Thyroid gland (tissue), 4 donors: ENCODE measurements at regions not wholly inside any gene's neighbourhood (a gene's known extent, or its start where the extent isn't known, plus 50 kb on each side); places are given as distances from the start of the nearest gene placed in this dataset.

Experiments used
- CTCF ChIP-seq, 6 experiments: fragments of 200-600 bp in 3 of 6; fragments of 450-650 bp in 3 of 6; sonication (generic) in 3 of 6; IDR thresholded peaks; one replicate each; pipeline ENCODE4 v1.5.1; 2016 to 2019; ENCODE audit warnings: antibody characterized with exemption in 6 of 6, mild to moderate bottlenecking in 2 of 6, inconsistent platforms in 1 of 6, moderate library complexity in 1 of 6
- POLR2A ChIP-seq, 2 donors: fragments of 450-650 bp; IDR thresholded peaks; one replicate each; pipeline ENCODE4 v1.6.1; 2017; ENCODE audit warnings: antibody characterized with exemption in 2 of 2, mild to moderate bottlenecking in 2 of 2, moderate library complexity in 1 of 2

- TF ChIP-seq CTCF (IDR thresholded peaks at IDR 0.05) (no peak), POLR2A (IDR thresholded peaks at IDR 0.05) (no peak)
Observed at GRCh38 chr5:107268241-107268640, 402.5 kb downstream of the EFNA5 start.
